GM19397 (cell line): ENCODE measurements at regions not wholly inside any gene's neighbourhood (a gene's known extent, or its start where the extent isn't known, plus 50 kb on each side); places are given as distances from the start of the nearest gene placed in this dataset.

Experiments
- ATAC-seq: cut with Tn5 transposase; IDR thresholded peaks from one replicate; pipeline ENCODE4 v1.9.1; 2021; ENCODE audit warnings: mild to moderate bottlenecking, moderate library complexity; ENCODE audit not compliant: unreplicated experiment

- ATAC-seq: no peak
Measured at GRCh38 chr14:84001023-84001422, 1528.9 kb upstream of the FLRT2 start.

GRCh38 chr14:84003346-84003745, 1526.6 kb upstream of the FLRT2 start:
- no peak for ATAC-seq

DNA sequence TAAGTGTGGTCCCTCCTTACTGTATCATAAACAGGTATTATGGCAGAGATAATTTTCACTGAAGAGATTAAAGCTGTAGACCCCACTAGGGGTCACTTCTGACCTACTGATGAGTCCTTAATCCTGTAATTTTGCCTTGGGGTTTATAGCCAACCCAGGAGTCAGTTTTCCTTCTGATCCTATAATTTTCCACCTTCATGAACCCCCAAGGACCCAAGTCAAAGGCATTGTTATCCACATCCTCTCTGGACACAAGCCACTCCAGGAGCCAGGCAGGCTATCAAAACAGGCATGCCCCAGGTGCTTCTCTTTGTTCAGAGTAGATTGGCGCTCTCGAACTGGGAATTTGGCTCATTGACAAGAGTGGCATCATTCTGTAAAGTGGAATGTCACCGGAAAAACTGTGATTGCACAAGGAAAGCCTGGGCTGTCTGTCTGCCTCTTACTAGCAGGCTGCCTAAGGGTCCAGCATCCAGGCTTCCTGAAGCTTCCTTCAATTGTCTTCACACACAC, 1523.2 kb upstream of the FLRT2 start:
- no peak for ATAC-seq

GRCh38 chr14:84013424-84013823, 1516.5 kb upstream of the FLRT2 start:
- no peak for ATAC-seq

DNA sequence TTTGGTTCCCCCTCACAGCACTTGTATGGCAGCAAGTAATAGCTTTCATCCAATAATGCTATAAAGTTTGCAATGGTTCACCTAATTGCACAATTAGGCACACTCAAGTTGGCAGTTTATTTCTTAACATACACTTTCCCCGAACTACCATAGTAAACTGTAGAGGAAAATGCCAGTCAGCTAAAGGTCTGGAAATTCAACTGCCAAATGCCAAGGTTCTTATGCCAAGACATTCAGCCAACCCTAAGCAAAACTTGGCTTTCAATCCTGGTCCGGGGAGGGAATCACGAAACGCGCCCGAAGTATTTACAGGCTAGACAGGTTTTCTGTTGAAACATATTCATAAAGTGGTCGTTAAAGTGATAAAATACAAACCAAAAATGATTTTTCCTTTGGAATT, 1512.4 kb upstream of the FLRT2 start:
- no peak for ATAC-seq

DNA sequence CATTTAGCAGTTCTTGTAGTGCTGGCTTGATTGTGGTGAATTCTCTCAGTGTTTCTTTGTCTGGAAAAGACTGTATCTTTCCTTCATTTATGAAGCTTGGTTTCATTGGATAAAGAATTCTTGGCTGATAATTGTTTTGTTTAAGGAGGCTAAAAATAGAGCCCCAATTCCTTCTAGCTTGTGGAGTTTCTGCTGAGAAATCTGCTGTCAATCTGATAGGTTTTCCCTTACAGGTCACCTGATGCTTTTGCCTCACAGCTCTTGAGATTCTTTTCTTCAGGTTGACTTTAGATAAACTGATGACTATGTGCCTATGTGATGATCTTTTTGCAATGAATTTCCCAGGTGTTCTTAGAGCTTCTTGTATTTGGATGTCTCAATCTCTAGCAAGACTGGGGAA, 1508.5 kb upstream of the FLRT2 start:
- ATAC-seq: no peak

DNA sequence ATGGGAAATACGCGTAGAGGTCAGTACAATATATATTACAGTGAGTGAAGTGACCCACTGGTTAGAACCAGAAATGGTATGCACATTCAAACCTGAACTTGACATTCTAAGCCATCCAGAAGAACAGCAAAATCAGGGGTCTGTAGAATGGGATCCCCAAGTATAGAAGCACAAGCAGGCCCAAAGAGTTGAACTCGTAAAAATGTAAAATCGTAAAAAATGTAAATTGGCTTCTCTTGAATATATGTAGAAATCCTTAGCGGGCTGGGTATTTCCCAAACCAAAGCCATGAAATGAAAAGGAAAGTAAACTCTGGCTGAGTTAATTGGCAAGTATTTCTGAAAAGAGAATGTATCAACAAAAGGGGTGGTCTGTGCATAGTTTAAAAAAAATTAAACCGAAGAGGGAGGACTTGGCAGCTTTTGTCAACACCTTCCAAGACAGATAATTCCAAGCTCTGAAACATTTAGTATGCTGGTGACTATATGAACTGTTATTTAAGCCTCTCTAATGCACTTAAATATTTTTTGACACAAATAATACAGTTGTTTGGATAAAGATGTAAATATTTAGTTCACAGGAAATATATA, 1505.6 kb upstream of the FLRT2 start:
- no peak for ATAC-seq

DNA sequence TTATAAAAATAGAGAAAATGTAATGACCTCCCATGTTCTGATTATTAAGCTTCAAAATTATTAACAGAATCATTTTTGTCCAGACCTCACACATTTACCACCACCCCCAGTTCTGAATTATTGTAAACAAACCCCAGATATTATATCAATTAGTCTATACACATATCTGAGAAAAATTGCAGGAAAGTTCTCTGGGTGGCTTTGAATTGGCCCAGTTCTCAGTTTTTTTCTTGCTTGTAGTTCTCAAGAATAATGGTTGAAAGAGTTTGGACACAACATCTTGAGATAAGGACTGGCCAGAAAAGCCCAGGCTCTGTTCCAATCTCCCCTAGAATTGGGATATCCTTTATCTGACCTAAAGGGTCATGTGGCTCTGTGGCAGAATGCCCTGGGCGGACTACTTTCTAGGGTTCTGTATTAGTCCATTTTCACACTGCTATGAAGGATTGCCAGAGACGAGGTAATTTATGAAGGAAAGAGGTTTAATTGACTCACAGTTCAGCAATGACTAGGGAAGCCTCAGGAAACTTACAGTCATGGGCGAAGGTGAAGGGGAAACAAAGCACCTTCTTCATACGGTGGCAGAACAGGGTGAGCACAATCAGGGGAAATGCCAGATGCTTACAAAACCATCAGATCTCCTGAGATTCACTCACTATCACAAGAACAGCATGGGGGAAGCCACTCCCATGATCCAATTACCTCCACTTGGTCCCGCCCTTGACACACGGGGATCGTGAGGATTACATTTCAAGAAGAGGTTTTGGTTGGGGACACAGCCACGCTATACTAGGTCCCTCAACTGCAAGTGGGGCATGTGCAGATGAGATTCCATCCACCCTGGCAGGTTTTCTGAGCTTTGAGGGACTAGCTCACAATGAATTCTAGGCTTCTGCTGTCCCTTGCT, 1504.6 kb upstream of the FLRT2 start:
- ATAC-seq: no peak

DNA sequence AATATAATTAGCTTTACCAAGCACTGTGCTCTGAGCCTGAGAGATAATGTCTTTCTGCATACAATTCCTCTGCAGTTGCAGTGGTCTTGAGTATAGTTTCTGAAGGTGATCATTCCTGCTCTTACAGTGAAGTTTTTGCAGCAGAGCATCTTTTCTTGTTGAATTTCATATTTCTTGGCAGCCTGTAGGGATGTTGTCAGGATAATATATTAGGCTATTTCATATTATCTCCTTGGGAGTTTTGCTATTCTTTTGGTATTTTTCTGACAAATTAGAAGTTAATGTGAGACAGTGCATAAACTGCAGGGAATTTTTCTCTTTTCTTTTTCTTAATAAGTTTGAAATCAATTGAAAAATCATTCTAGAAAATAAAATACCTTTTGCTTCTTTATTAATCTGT, 1502.6 kb upstream of the FLRT2 start:
- ATAC-seq: no peak

DNA sequence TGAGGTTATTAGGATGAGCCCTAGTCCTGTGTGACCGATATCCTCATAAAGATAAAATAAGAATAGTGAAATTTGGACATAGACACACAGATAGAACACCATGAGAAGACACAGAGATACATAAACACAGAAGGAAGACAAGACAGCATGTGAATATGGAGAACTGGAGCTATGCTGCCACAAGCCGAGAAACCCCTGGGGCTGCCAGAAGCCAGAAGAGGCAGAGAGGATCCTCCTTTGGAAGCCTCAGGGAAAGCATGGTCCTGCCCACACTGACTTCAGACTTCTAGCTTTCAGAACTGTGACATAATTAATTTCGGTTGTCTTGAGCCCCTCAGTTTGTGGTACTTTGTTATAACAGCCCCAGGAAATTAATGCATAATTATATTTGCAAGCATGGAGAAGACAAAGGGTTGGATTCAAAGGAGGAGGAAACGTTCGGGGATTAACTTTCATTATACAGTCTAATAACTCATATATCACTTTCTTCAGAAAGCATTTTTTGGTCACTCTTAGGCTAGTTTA, 1501.8 kb upstream of the FLRT2 start:
- ATAC-seq: no peak

- ATAC-seq: no peak
Measured at GRCh38 chr14:84029246-84029645, 1500.7 kb upstream of the FLRT2 start.

DNA sequence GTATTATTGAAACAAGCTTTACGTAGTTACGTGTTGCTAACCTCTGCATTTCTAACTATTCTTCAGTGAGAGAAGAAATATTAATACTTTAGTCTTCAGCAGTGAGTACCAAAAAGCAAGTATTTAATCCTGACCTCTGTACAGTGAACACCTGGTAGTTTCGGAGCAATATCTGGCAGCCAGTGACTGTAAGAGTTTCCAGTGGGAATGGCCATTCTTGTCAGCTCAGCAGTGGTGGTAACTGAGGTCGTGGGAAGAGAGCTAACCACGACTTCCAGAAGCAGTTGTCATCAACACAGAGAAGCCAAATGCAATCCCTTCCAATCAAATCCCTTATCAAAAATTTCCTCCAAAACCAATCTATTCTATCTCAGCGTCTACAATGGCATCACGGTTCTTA, 1500.2 kb upstream of the FLRT2 start:
- no peak for ATAC-seq

GRCh38 chr14:84036840-84037239, 1493.1 kb upstream of the FLRT2 start:
- ATAC-seq: no peak

DNA sequence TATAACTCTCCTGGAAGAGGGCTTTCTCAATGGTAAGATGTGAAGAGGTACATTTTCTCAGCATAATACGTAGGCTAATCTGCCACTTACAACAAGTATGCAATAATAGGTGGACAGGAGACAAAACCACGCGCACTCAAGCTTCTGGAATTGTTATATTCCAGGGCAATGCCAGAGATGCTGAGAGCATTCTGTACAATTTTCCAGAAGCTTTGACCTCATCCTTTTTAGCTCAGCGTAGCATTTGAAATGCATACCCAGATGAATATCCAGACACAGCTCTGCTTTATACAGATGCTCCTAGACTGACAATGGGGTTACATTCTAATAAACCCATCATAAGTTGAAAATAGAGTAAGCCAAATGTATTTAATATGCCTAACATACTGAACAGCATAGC, 1492.4 kb upstream of the FLRT2 start:
- ATAC-seq: no peak

GRCh38 chr14:84040101-84040500, 1489.8 kb upstream of the FLRT2 start:
- ATAC-seq: no peak

- no peak for ATAC-seq
Measured at GRCh38 chr14:84041421-84041820, 1488.5 kb upstream of the FLRT2 start.

- ATAC-seq: no peak
Measured at GRCh38 chr14:84042992-84043391, 1487.0 kb upstream of the FLRT2 start.

- ATAC-seq: no peak
Measured at GRCh38 chr14:84064316-84065125, 1465.4 kb upstream of the FLRT2 start.

- no peak for ATAC-seq
Measured at GRCh38 chr14:84065811-84066210, 1464.1 kb upstream of the FLRT2 start.

DNA sequence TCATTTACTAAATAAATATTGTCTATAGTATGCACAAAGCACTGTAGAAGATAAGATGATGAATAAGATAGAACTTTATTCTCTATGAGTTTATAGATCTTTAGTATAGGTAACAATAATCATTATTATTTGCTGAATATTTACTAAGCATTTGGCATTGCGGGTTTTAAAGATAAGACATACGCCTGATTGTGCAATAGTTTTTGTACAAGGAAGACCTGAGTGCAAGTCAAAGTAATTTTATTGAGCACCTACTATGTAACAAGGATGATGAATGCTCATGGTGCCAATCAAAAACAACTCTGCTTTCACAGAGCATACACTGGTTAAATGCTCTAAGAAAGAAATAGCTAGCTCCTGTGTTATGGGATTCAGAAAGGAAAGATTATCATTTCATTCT, 1461.7 kb upstream of the FLRT2 start:
- no peak for ATAC-seq

DNA sequence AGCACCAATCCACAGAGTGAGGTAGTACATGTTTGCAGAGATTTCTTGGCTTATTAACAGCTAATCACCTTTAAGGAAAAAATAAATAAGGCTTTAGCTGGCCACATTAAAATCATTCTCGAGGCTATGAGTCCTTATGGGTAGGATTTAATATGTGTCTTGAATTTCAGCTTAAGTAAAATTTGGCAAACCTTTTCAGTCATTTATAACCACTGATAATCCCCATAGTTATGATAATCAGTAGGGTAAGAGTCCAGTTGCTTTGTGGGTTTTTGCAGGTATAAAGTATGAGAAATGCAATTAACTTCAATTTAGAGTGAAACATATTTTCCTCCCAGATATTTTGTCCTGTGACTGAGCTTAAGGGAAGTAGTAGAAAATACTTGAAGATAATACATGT, 1458.9 kb upstream of the FLRT2 start:
- ATAC-seq: no peak
